SK-N-SH treated with all-trans-retinoic acid at 6 μM for 48 hours (cell line): ENCODE measurements at regions not wholly inside any gene's neighbourhood (a gene's known extent, or its start where the extent isn't known, plus 50 kb on each side); places are given as distances from the start of the nearest gene placed in this dataset.

ENCODE experiments used
- TOX ChIP-seq: fragments of 250-450 bp; sonication (Bioruptor Pico); IDR thresholded peaks from 2 replicates; pipeline ENCODE4 v1.8.0; 2021; ENCODE audit warnings: mild to moderate bottlenecking, moderate library complexity, borderline replicate concordance
- ZNF70 ChIP-seq: fragments of 450-650 bp; formaldehyde crosslinking; IDR thresholded peaks from 2 replicates; pipeline ENCODE4 v1.5.0; 2020; ENCODE audit warnings: mild to moderate bottlenecking, moderate library complexity

GRCh38 chr17:71869293-71869692, 251.5 kb upstream of the SOX9 start:
- TF ChIP-seq ZNF70 (CRISPR knock-in tag) (no peak), TOX (CRISPR knock-in tag) (no peak)
